Testis (tissue), 2 donors: ENCODE measurements at regions not wholly inside any gene's neighbourhood (a gene's known extent, or its start where the extent isn't known, plus 50 kb on each side); places are given as distances from the start of the nearest gene placed in this dataset.

ENCODE experiments used
- DNase-seq: peaks from one replicate; pipeline ENCODE4 v3.0.0-alpha.2; 2019
- H3K27ac ChIP-seq, 2 donors: fragments of 200-600 bp; sonication (generic); one replicate each; pipeline ENCODE4 v1.5.1; 2019
- H3K27me3 ChIP-seq: fragments of 200-600 bp; sonication (generic); one replicate; pipeline ENCODE4 v1.5.1; 2019
- H3K36me3 ChIP-seq: fragments of 200-600 bp; sonication (generic); one replicate; pipeline ENCODE4 v1.5.1; 2017; ENCODE audit warnings: low read depth; ENCODE audit errors: missing control alignments
- H3K4me1 ChIP-seq: fragments of 200-600 bp; sonication (generic); one replicate; pipeline ENCODE4 v1.5.1; 2019
- H3K4me3 ChIP-seq, 2 donors: fragments of 200-600 bp; sonication (generic); one replicate each; pipeline ENCODE4 v1.5.1; 2017 to 2019
- H3K9me3 ChIP-seq: fragments of 200-600 bp; sonication (generic); one replicate; pipeline ENCODE4 v1.5.1; 2017
- CTCF ChIP-seq, 3 experiments: fragments of 450-650 bp in 2 of 3; fragments of 200-600 bp in 1 of 3; sonication (generic) in 1 of 3; IDR thresholded peaks; one replicate each; pipeline ENCODE4 v1.5.1; 2016 to 2019; ENCODE audit warnings: antibody characterized with exemption in 3 of 3, mild to moderate bottlenecking in 2 of 3, moderate library complexity in 1 of 3
- POLR2A ChIP-seq: fragments of 450-650 bp; IDR thresholded peaks from one replicate; pipeline ENCODE4 v1.6.1; 2017; ENCODE audit warnings: antibody characterized with exemption, mild to moderate bottlenecking, moderate library complexity
- WGBS, 2 donors: methylation state at CpG; one replicate each; pipeline ENCODE4 v1.1.5; 2018; 5-methylcytosine and 5-hydroxymethylcytosine counted together
- intact Hi-C: fragments of 100-400 bp; cut with DNase I; formaldehyde crosslinking; loops from one replicate; pipeline ENCODE4 v1.15.1; 2023; ENCODE audit warnings: low total_unique reads

GRCh38 chr7:21084286-21084685 is 297.6 kb upstream of the SP8 start:
- H3K9me3 ChIP-seq: no peaks in the 10 kb centered on the region
- H3K4me1 ChIP-seq: no peaks in the 10 kb centered on the region
- WGBS, 2 donors: 83 to 88% methylated on average over 7 of the region's 7 CpGs
- intact Hi-C loops: no loop called here
- no peaks in the 10 kb centered on the region for H3K27me3 ChIP-seq
- no peaks in the 10 kb centered on the region for H3K36me3 ChIP-seq
- DNase-seq: no peak
- no peak for TF ChIP-seq POLR2A
- H3K27ac ChIP-seq: no peak overlapping the region
- H3K4me3 ChIP-seq: no peak overlapping the region

GRCh38 chr7:21086688-21087087 is 300.0 kb upstream of the SP8 start:
- DNase-seq: no peak

DNA sequence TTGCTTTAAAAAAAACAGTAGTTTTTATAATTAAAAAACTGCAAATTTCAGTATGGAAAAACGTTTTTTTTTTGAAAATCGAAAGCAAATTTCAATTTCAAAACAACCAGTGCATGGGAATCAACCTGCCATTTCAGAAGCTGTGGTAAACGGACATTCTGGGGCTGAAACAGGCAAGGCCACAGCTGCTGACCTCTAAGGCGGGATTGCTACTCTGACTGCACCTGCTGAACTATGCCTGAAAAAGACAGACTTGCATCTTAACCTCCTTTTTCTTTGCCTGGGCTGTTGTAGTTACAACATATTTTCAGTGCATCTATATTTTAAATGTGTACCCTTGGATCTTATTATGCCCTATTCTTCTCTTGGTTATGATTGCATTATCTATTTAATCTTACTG is 303.0 kb upstream of the SP8 start:
- Histone ChIP-seq H3K4me1 (no peaks in the 10 kb centered on the region), H3K27me3 (no peaks in the 10 kb centered on the region), H3K36me3 (no peaks in the 10 kb centered on the region), H3K9me3 (no peaks in the 10 kb centered on the region), H3K4me3 (no peak overlapping the region), H3K27ac (no peak overlapping the region)
- WGBS, 2 donors: 69% methylated on average over 4 of the region's 4 CpGs
- intact Hi-C loops: no loop called here
- DNase-seq: no peak
- TF ChIP-seq POLR2A: no peak
- TF ChIP-seq CTCF (IDR thresholded peaks at IDR 0.05): no peak

More at GRCh38 chr7:21086688-21087087, 300.0 kb upstream of the SP8 start:
- H3K4me3 ChIP-seq: no peak overlapping the region
- no peak overlapping the region for H3K27ac ChIP-seq
- H3K9me3 ChIP-seq: no peaks in the 10 kb centered on the region
- no peaks in the 10 kb centered on the region for H3K27me3 ChIP-seq
- TF ChIP-seq POLR2A (no peak), CTCF (IDR thresholded peaks at IDR 0.05) (no peak)
- H3K4me1 ChIP-seq: no peaks in the 10 kb centered on the region
- no peaks in the 10 kb centered on the region for H3K36me3 ChIP-seq
- intact Hi-C loops: no loop called here

DNA sequence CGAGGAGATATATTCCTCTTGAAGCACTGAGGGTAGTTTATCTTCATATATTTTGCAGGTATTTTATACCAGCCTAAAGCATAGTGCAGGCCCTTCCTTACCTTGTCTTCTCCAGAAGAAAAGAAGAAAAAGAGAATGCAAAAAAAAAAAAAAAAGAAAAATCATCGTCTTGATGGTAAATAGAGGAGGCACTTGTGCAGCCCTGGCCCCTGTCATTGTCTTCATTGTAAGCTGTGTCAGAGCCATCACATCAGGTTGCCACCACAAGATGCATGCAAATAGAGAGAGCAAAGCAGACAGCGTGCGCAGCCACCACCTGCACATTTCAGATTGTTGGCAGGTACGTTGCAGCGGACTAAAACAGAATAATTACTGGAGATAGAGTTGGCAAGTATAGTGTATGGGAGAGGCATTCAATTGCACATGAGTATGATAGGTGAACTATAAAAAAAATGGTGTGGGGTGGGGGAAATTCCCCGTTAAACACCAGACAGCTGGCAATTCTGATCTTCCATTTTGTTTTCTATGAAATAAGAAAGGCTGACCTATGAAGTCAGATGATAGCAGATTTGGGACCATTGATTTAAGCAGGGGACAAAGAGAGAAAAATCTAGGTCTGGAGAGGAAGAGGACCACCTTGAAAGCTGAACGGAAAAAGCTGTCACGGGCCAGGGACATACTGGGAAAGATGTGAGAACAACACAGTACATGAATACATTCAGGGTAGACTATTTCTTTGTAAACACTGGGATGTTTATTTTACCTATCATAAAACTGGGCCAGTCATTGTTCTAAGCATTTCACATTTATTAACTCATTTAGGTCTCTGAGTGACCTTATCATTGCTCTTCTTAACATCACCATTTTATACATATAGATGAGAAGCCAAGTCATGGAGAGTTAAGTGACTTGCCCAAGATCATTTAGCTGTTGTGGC is 306.3 kb upstream of the SP8 start:
- no peak for DNase-seq
- Histone ChIP-seq H3K27me3 (no peaks in the 10 kb centered on the region), H3K36me3 (no peaks in the 10 kb centered on the region), H3K9me3 (no peaks in the 10 kb centered on the region), H3K27ac (no peak overlapping the region), H3K4me1 (no peaks in the 10 kb centered on the region), H3K4me3 (no peak overlapping the region)
- TF ChIP-seq POLR2A (no peak), CTCF (IDR thresholded peaks at IDR 0.05) (no peak)
- 87 to 88% methylated on average over 9 of the region's 9 CpGs for WGBS, 2 donors
- intact Hi-C loops: no loop called here

- H3K36me3 ChIP-seq: no peaks in the 10 kb centered on the region
- no peak overlapping the region for H3K4me3 ChIP-seq
- H3K9me3 ChIP-seq: no peaks in the 10 kb centered on the region
- H3K4me1 ChIP-seq: no peaks in the 10 kb centered on the region
- H3K27me3 ChIP-seq: no peaks in the 10 kb centered on the region
- intact Hi-C loops: no loop called here
- H3K27ac ChIP-seq: no peak overlapping the region
- DNase-seq: no peak
- TF ChIP-seq POLR2A (no peak), CTCF (IDR thresholded peaks at IDR 0.05) (no peak)
Measured at GRCh38 chr7:21094589-21094988, 307.9 kb upstream of the SP8 start.
